ENCODE measurements at regions not wholly inside any gene's neighbourhood (a gene's known extent, or its start where the extent isn't known, plus 50 kb on each side); places are given as distances from the start of the nearest gene placed in this dataset.

- DNase-seq (ENCODE audit: low spot score) (no peak), ATAC-seq (ENCODE audit: insufficient number of reproducible peaks, low FRiP score, low read depth) (no peak)
- Histone ChIP-seq H3K4me3 (no peak overlapping the region), H3K27me3 (replicated peaks; ENCODE audit: insufficient read depth) (no peaks in the 10 kb centered on the region), H3K36me3 (no peaks in the 10 kb centered on the region), H3K9me3 (no peaks in the 10 kb centered on the region), H3K4me1 (ENCODE audit: control insufficient read depth in 1 of 2, low read depth in 2 of 2) (no peaks in the 10 kb centered on the region), H3K27ac (no peak overlapping the region)
- TF ChIP-seq CTCF (IDR thresholded peaks at IDR 0.05) = no peak
Measured at GRCh38 chr13:53844473-53845146, 816.0 kb downstream of the OLFM4 start.

GRCh38 chr13:53847502-53847901 lies 818.9 kb downstream of the OLFM4 start:
- H3K36me3 ChIP-seq = no peaks in the 10 kb centered on the region
- H3K9me3 ChIP-seq = no peaks in the 10 kb centered on the region
- DNase-seq (ENCODE audit: low spot score) (no peak), ATAC-seq (ENCODE audit: insufficient number of reproducible peaks, low FRiP score, low read depth) (no peak)
- TF ChIP-seq CTCF (IDR thresholded peaks at IDR 0.05) = no peak
- no peaks in the 10 kb centered on the region for H3K4me1 ChIP-seq (ENCODE audit: control insufficient read depth in 1 of 2, low read depth in 2 of 2)
- H3K4me3 ChIP-seq = no peak overlapping the region
- no peaks in the 10 kb centered on the region for H3K27me3 ChIP-seq (replicated peaks; ENCODE audit: insufficient read depth)
- no peak overlapping the region for H3K27ac ChIP-seq

- ATAC-seq (ENCODE audit: insufficient number of reproducible peaks, low FRiP score, low read depth) = no peak
Measured at GRCh38 chr13:53848366-53848961, 819.9 kb downstream of the OLFM4 start.

GRCh38 chr13:53854321-53854720 lies 825.7 kb downstream of the OLFM4 start:
- Histone ChIP-seq H3K4me1 (ENCODE audit: control insufficient read depth in 1 of 2, low read depth in 2 of 2) (no peaks in the 10 kb centered on the region), H3K36me3 (no peaks in the 10 kb centered on the region), H3K9me3 (no peaks in the 10 kb centered on the region), H3K27ac (no peak overlapping the region), H3K27me3 (replicated peaks; ENCODE audit: insufficient read depth) (no peaks in the 10 kb centered on the region), H3K4me3 (no peak overlapping the region)
- no peak for DNase-seq (ENCODE audit: low spot score)
- no peak for ATAC-seq (ENCODE audit: insufficient number of reproducible peaks, low FRiP score, low read depth)
- TF ChIP-seq CTCF (IDR thresholded peaks at IDR 0.05) = no peak

More at GRCh38 chr13:53848366-53848961, 819.9 kb downstream of the OLFM4 start:
- Histone ChIP-seq H3K27ac (no peak overlapping the region), H3K9me3 (no peaks in the 10 kb centered on the region), H3K36me3 (no peaks in the 10 kb centered on the region), H3K27me3 (replicated peaks; ENCODE audit: insufficient read depth) (no peaks in the 10 kb centered on the region), H3K4me1 (ENCODE audit: control insufficient read depth in 1 of 2, low read depth in 2 of 2) (no peaks in the 10 kb centered on the region), H3K4me3 (no peak overlapping the region)
- DNase-seq (ENCODE audit: low spot score) = no peak
- no peak for TF ChIP-seq CTCF (IDR thresholded peaks at IDR 0.05)

GRCh38 chr13:53856573-53857195 lies 828.1 kb downstream of the OLFM4 start:
- Histone ChIP-seq H3K27ac (no peak overlapping the region), H3K4me3 (no peak overlapping the region), H3K27me3 (replicated peaks; ENCODE audit: insufficient read depth) (no peaks in the 10 kb centered on the region), H3K36me3 (no peaks in the 10 kb centered on the region), H3K4me1 (ENCODE audit: control insufficient read depth in 1 of 2, low read depth in 2 of 2) (no peaks in the 10 kb centered on the region), H3K9me3 (no peaks in the 10 kb centered on the region)
- DNase-seq (ENCODE audit: low spot score) (no peak), ATAC-seq (ENCODE audit: insufficient number of reproducible peaks, low FRiP score, low read depth) (no peak)
- no peak for TF ChIP-seq CTCF (IDR thresholded peaks at IDR 0.05)
